GM11168 (cell line): ENCODE measurements at regions not wholly inside any gene's neighbourhood (a gene's known extent, or its start where the extent isn't known, plus 50 kb on each side); places are given as distances from the start of the nearest gene placed in this dataset.

Experiments used
- in situ Hi-C: fragments of 300-500 bp; cut with MboI; formaldehyde crosslinking; loops from one replicate; pipeline ENCODE4 v1.12.0; 2022; ENCODE audit warnings: low sequenced_read_pairs; ENCODE audit not compliant: unreplicated experiment

- in situ Hi-C loops, result no loop called here
These were observed 1241.5 kb upstream of the MIR17HG start for GRCh38 chr13:90105849-90106496.

GRCh38 chr13:90107661-90108060, 1239.8 kb upstream of the MIR17HG start:
- in situ Hi-C loops, result no loop called here

- in situ Hi-C loops, result no loop called here
These were observed 1238.9 kb upstream of the MIR17HG start for GRCh38 chr13:90108547-90108946.

- in situ Hi-C loops, result no loop called here
These were observed 1231.4 kb upstream of the MIR17HG start for GRCh38 chr13:90116121-90116520.

GRCh38 chr13:90118467-90119071, 1228.9 kb upstream of the MIR17HG start:
- in situ Hi-C loops, result no loop called here

- in situ Hi-C loops, result no loop called here
These were observed 1227.5 kb upstream of the MIR17HG start for GRCh38 chr13:90120026-90120425.

GRCh38 chr13:90121784-90122183, 1225.7 kb upstream of the MIR17HG start:
- in situ Hi-C loops, result no loop called here

GRCh38 chr13:90122531-90122930, 1225.0 kb upstream of the MIR17HG start:
- in situ Hi-C loops, result no loop called here

GRCh38 chr13:90135558-90135957, 1211.9 kb upstream of the MIR17HG start:
- in situ Hi-C loops, result no loop called here

- in situ Hi-C loops, result no loop called here
These were observed 1205.2 kb upstream of the MIR17HG start for GRCh38 chr13:90142251-90142650.

GRCh38 chr13:90154311-90154960, 1193.1 kb upstream of the MIR17HG start:
- in situ Hi-C loops, result no loop called here

- in situ Hi-C loops, result no loop called here
These were observed 1191.1 kb upstream of the MIR17HG start for GRCh38 chr13:90156390-90156789.

- in situ Hi-C loops, result no loop called here
These were observed 1178.5 kb upstream of the MIR17HG start for GRCh38 chr13:90168953-90169352.

- in situ Hi-C loops, result no loop called here
These were observed 1177.3 kb upstream of the MIR17HG start for GRCh38 chr13:90170208-90170607.

GRCh38 chr13:90171649-90172048, 1175.8 kb upstream of the MIR17HG start:
- in situ Hi-C loops, result no loop called here

- in situ Hi-C loops, result no loop called here
These were observed 1170.0 kb upstream of the MIR17HG start for GRCh38 chr13:90177512-90177911.

GRCh38 chr13:90184355-90184754, 1163.1 kb upstream of the MIR17HG start:
- in situ Hi-C loops, result no loop called here

- in situ Hi-C loops, result no loop called here
These were observed 1161.8 kb upstream of the MIR17HG start for GRCh38 chr13:90185734-90186133.

GRCh38 chr13:90187478-90188350, 1159.8 kb upstream of the MIR17HG start:
- in situ Hi-C loops, result no loop called here

GRCh38 chr13:90188351-90188636, 1159.2 kb upstream of the MIR17HG start:
- in situ Hi-C loops, result no loop called here

- in situ Hi-C loops, result no loop called here
These were observed 1149.8 kb upstream of the MIR17HG start for GRCh38 chr13:90197722-90198121.
